Activated naive CD4-positive, alpha-beta T cell treated with anti-CD3 and anti-CD28 coated beads, Interleukin-2, amount 10 ng/mL, durations not matched to agents 7 days and 5 days (primary cell): ENCODE measurements at regions not wholly inside any gene's neighbourhood (a gene's known extent, or its start where the extent isn't known, plus 50 kb on each side); places are given as distances from the start of the nearest gene placed in this dataset.

Experiments used
- CTCF ChIA-PET: fragments of 350-600 bp; sonication (Branson Sonifier 250); formaldehyde crosslinking; loops from one replicate; lab custom pipeline; 2021; ENCODE audit warnings: antibody characterized with exemption; lab: Charles Lee
- DNase-seq: peaks from one replicate; pipeline ENCODE4 v3.0.0-alpha.2; 2020
- H3K27ac Mint-ChIP-seq: one replicate; pipeline ENCODE4 v1.8.0; 2021; ENCODE audit warnings: mild to moderate bottlenecking, moderate library complexity, mixed read lengths
- H3K27me3 Mint-ChIP-seq: one replicate; pipeline ENCODE4 v1.8.0; 2021; ENCODE audit warnings: mild to moderate bottlenecking, mixed read lengths
- H3K36me3 Mint-ChIP-seq: one replicate; pipeline ENCODE4 v1.8.0; 2021; ENCODE audit warnings: mixed read lengths
- H3K4me1 Mint-ChIP-seq: one replicate; pipeline ENCODE4 v1.8.0; 2021; ENCODE audit warnings: mixed read lengths
- H3K4me3 Mint-ChIP-seq: one replicate; pipeline ENCODE4 v1.8.0; 2021; ENCODE audit warnings: mild to moderate bottlenecking, moderate library complexity, mixed read lengths
- H3K9me3 Mint-ChIP-seq: one replicate; pipeline ENCODE4 v1.8.0; 2021; ENCODE audit warnings: mixed read lengths

DNA sequence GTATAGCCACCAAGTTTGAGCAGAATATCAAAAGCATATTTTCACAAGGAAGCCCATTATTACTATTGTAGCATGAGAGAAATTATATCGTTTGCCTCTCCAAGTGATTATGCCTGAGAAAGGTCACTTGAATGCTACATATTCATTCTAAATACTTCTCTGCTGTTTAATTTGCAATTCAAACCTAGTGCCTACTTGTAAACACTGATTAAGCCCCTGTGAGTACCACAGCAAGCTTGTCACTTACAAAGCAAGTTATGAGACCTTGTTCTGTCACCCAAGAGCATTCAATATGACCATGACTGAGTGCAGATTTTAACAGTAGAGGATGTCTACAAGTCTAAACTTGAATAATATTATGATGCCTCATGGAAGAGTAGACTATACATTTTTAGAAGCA lies 124.7 kb upstream of the SSTR1 start:
- Mint-ChIP-seq H3K27me3 (no peaks in the 10 kb centered on the region), H3K27ac (no peak overlapping the region), H3K4me1 (peaks cover 25% of the 10 kb centered on the region), H3K4me3 (no peak overlapping the region), H3K9me3 (no peaks in the 10 kb centered on the region), H3K36me3 (peaks cover 3% of the 10 kb centered on the region)
- DNase-seq: no peak
- CTCF ChIA-PET: no interaction called here

DNA sequence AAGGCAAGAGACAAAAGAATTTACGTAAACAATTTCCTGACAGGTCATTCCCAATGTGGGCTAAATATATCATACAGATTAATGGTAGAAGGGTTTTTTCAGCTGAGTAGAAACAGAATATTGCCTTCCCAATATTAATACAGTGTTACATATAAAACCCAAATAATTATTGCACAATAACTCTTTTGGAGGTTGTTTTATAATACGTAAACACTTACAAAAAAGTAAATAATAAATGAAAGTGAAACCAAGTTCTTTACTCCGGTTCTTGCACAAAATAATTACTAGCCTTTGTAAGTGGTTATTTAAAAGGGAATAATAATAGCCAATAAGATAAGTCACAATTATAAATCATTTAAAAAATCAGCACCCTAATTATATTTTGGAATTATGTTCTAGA lies 118.6 kb upstream of the SSTR1 start:
- peak overlapping the region; percentile 74 for H3K27ac Mint-ChIP-seq
- H3K4me1 Mint-ChIP-seq: peaks cover 35% of the 10 kb centered on the region
- CTCF ChIA-PET: no interaction called here
- peaks cover 15% of the 10 kb centered on the region for H3K36me3 Mint-ChIP-seq
- DNase-seq: no peak
- H3K4me3 Mint-ChIP-seq: peak overlapping the region; percentile 69
- no peaks in the 10 kb centered on the region for H3K27me3 Mint-ChIP-seq
- peaks cover 27% of the 10 kb centered on the region for H3K9me3 Mint-ChIP-seq

DNA sequence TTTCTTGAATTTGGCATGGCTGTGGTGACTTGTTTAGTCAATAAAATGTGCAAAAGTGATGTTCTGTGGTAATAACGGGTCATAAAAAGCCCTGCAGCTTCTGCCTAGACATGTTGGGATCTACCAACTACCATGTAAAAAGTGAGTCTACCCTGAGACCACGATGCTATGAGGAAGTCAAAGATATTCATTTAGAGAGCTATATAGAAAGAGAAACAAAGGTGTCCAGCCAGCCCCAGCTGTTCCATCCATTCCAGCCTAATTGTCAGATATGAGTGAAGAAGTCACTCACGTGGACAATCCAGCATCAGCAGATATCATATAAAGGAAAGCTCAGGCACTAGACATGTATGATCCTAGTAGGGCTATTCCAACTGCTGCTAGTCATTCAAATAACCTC lies 117.2 kb upstream of the SSTR1 start:
- Mint-ChIP-seq H3K4me3 (no peak overlapping the region), H3K27me3 (no peaks in the 10 kb centered on the region), H3K27ac (no peak overlapping the region), H3K36me3 (peaks cover 19% of the 10 kb centered on the region), H3K9me3 (peaks cover 38% of the 10 kb centered on the region), H3K4me1 (peaks cover 37% of the 10 kb centered on the region)
- no peak for DNase-seq
- CTCF ChIA-PET: no interaction called here

DNA sequence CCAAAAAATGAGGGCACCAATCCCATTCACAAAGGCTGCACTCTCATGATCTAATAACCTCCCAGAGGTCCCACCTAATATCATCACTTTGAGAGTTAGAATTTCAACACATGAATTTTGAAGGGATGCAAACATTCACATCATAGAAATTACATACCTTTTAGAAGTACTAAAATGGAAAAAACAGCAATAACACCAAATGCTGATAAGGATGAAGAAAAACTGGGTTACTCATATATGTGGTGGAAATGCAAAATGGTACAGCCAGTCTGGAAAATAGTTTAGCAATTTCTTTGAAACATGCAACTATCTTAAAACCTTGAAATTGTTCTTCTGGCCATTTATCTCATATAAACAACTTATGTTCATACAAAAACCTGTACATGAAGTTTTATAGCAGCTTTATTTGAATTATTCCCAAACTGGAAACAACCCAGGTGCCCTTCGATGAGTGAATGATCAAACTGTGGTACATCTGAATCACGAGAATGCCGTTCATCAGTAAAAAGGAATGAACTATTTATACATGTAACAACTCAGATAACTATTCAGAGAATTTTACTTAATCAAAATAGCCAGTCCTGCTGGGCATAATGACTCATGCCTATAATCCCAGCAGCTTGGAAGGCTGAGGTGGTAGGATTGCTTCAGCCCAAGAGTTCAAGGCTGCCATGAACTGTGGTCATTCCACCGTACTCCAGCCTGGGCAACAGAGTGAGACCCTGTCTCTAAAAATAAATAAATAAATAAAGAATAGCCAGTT lies 109.4 kb upstream of the SSTR1 start:
- Mint-ChIP-seq H3K4me3 (no peak overlapping the region), H3K36me3 (peaks cover 12% of the 10 kb centered on the region), H3K27ac (no peak overlapping the region), H3K27me3 (no peaks in the 10 kb centered on the region), H3K4me1 (peaks cover 9% of the 10 kb centered on the region), H3K9me3 (peaks cover 23% of the 10 kb centered on the region)
- no peak for DNase-seq
- CTCF ChIA-PET: no interaction called here

DNA sequence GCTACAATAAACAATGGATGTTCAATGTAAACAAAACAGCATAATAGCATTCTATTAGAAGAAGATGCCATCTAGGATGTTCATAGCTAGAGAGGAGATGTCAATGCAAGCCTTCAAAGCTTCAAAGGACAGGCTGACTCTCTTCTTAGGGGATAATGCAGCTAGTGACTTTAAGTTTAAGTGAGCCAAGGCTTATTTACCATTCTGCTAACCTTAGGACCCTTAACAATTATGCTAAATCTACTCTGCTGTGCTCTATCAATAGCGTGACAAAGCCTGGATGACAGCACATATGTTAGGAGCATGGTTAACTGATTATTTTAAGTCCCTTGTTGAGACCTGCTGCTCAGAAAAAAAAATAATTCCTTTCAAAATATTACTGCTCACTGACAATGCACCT lies 106.0 kb upstream of the SSTR1 start:
- no peak overlapping the region for H3K27ac Mint-ChIP-seq
- H3K4me1 Mint-ChIP-seq: peaks cover 11% of the 10 kb centered on the region
- no peaks in the 10 kb centered on the region for H3K27me3 Mint-ChIP-seq
- H3K36me3 Mint-ChIP-seq: no peaks in the 10 kb centered on the region
- DNase-seq: no peak
- CTCF ChIA-PET: no interaction called here
- no peak overlapping the region for H3K4me3 Mint-ChIP-seq
- peaks cover 15% of the 10 kb centered on the region for H3K9me3 Mint-ChIP-seq

DNA sequence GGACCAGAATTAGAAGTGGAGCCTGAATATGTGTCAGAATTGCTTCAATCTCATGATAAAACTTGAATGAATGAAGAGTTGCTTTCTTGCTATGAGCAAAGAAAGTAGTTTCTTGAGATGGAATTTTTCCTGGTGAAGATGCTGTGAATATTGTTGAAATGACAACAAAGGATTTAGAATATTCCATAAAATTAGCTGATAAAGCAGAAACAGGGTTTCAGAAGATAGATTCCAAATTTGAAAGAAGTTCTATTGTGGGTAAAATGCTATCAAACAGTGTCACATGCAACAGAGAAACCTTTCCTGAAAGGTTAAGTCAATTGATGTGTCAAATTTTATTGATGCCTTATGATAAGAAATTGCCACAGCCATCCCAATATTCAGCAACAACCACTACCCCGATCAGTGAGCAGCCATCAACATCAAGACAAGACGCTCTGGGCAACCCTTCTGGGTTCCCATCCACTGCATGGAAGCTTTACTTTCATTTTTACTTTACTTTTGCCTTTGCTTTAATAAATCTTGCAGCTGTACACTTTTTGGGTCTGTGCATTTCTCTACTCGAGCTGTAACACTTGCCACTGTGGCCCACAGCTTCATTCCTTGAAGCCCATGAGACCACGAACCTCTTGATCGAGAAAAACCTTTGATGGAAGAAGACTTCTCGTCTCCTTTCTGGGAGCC lies 104.0 kb upstream of the SSTR1 start:
- peaks cover 2% of the 10 kb centered on the region for H3K36me3 Mint-ChIP-seq
- DNase-seq: no peak
- CTCF ChIA-PET: no interaction called here
- H3K4me3 Mint-ChIP-seq: peak overlapping the region; percentile 61
- no peaks in the 10 kb centered on the region for H3K27me3 Mint-ChIP-seq
- peak overlapping the region; percentile 74 for H3K27ac Mint-ChIP-seq
- H3K4me1 Mint-ChIP-seq: peaks cover 15% of the 10 kb centered on the region
- peaks cover 24% of the 10 kb centered on the region for H3K9me3 Mint-ChIP-seq

DNA sequence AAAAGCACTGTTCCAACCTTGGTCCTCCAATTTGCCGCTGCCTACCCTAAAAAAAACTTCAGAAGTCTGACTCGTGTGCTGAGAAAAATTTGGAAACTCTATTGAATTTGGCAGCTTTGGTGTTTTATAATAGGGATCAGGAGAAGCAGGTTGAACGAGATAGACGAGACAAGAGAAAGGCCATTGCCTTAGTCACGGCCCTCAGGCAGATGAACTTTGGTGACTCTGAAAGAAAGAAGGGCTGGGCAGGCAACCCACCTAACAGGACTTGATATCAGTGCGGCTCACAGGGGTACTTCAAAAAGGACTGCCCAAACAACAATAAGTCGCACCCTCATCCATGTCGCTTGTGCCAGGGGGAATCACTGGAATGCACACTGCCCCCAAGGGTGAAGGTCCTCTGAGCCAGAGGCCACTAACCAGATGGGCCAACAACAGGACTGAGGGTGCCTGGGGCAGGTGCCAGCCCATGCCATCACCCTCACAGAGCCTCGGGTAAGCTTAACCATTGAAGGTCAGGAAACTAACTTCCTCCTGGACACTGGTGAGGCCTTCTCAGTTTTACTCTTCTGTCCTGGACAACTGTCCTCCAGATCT lies 102.5 kb upstream of the SSTR1 start:
- CTCF ChIA-PET: no interaction called here
- Mint-ChIP-seq H3K27me3 (no peaks in the 10 kb centered on the region), H3K9me3 (peaks cover 24% of the 10 kb centered on the region)

DNA sequence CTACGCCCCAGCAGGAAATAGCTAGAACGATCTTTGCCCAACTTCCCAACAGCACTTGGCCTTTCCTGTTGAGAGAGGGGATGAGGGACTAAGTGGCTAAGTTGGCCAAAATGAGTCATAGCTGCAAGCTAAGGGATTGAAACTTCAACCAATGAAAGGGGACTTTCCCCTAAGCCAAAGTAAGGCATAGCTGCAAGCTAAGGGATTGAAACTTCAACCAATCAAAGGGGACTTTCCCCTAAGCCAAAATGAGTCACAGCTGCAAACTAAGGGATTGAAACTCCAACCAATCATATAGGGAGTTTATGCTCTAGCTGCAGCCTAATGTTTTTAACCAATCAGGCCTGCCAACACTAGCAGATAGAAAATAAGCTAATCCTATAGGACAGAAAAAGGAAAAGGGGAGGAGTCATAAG lies 100.5 kb upstream of the SSTR1 start:
- Mint-ChIP-seq H3K4me1 (peaks cover 15% of the 10 kb centered on the region), H3K4me3 (no peak overlapping the region), H3K27ac (no peak overlapping the region), H3K36me3 (peaks cover 2% of the 10 kb centered on the region), H3K9me3 (peaks cover 21% of the 10 kb centered on the region), H3K27me3 (no peaks in the 10 kb centered on the region)
- DNase-seq: no peak
- CTCF ChIA-PET: no interaction called here

More for the DNA sequence above, 102.5 kb upstream of the SSTR1 start:
- Mint-ChIP-seq H3K4me3 (no peak overlapping the region), H3K36me3 (peaks cover 2% of the 10 kb centered on the region), H3K4me1 (peaks cover 15% of the 10 kb centered on the region), H3K27ac (no peak overlapping the region)
- DNase-seq: no peak

DNA sequence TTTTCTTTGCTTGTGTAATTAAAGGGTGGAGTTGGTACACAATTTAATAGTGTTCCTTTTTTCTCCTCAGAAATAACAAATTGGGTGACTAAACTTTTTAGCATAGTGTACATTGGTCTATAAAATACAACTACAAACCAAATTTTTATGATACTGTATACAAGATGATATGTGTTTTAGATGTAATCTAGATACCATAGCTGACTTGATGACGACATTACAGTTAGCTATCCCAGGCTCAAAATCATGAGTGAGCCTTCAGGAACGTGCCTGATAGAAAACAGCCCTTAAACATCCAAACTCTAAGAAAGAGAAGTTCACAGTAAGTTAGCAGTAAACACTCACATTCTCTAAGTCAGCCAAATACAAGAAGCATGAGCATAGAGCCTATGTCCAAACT lies 99.0 kb upstream of the SSTR1 start:
- CTCF ChIA-PET: no interaction called here
- H3K9me3 Mint-ChIP-seq: peaks cover 20% of the 10 kb centered on the region
- peaks cover 2% of the 10 kb centered on the region for H3K36me3 Mint-ChIP-seq
- no peaks in the 10 kb centered on the region for H3K27me3 Mint-ChIP-seq
- H3K27ac Mint-ChIP-seq: no peak overlapping the region
- peaks cover 12% of the 10 kb centered on the region for H3K4me1 Mint-ChIP-seq
- no peak overlapping the region for H3K4me3 Mint-ChIP-seq
- no peak for DNase-seq

DNA sequence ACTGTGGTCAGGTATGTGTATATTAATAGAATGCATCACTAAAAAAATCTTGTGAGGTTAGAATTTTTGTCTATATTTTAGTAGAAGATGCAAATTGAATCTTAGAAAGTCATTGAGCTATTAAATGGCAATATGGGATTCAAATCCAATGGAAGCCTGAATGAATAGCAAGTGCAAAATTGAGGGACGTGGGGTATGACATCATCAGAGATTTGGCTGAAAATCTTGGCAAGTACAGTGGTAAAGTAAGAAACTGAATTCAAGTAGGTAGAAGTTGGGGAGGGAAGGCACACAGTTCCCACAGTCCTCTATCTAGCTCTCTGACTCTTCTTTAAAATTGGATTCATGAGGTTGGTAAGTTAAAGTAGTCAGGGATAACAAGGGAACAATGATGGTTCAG lies 97.4 kb upstream of the SSTR1 start:
- Mint-ChIP-seq H3K27ac (no peak overlapping the region), H3K4me3 (no peak overlapping the region), H3K27me3 (no peaks in the 10 kb centered on the region), H3K9me3 (peaks cover 16% of the 10 kb centered on the region), H3K4me1 (peaks cover 4% of the 10 kb centered on the region), H3K36me3 (peaks cover 2% of the 10 kb centered on the region)
- CTCF ChIA-PET: no interaction called here
- no peak for DNase-seq

DNA sequence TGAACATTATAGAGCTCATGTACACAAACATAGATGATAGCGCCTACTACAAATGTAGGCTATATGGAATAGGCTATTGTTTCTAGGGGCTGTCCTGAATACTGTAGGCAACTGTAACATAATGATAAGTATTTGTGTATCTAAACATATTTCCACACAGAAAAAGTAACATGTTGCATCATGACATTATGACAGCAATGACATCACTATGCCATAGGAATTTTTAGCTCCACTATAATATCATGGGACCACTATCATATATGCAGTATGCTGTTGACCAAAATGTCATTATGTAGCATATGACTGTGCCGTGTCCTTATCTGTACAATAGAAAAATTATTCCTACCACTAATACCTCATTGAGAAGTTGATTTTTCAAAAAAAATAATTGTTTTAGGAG lies 96.7 kb upstream of the SSTR1 start:
- CTCF ChIA-PET: no interaction called here
- Mint-ChIP-seq H3K4me3 (no peak overlapping the region), H3K27ac (no peak overlapping the region), H3K4me1 (peaks cover 4% of the 10 kb centered on the region), H3K27me3 (no peaks in the 10 kb centered on the region), H3K9me3 (peaks cover 15% of the 10 kb centered on the region), H3K36me3 (peaks cover 2% of the 10 kb centered on the region)
- DNase-seq: no peak

DNA sequence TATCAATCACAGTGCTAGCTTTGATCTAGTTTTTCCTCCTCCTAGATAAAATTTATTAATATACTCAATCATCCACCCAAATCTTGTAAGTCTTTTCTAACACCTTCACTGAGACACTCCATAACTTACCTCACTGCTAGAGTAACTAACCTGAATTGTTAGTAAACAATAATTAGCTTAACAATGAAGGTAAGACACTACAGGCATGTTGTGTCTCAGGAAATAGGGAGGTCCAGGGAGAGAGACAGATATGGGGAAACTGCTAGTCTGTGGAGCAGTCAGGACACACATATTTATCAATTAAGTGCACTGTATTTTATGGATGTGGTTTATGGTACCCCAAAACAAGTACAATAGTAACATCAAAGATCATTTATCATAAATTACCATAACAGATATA lies 94.2 kb upstream of the SSTR1 start:
- Mint-ChIP-seq H3K4me1 (no peaks in the 10 kb centered on the region), H3K27me3 (no peaks in the 10 kb centered on the region), H3K36me3 (no peaks in the 10 kb centered on the region), H3K4me3 (no peak overlapping the region), H3K9me3 (no peaks in the 10 kb centered on the region), H3K27ac (no peak overlapping the region)
- CTCF ChIA-PET: no interaction called here
- no peak for DNase-seq

DNA sequence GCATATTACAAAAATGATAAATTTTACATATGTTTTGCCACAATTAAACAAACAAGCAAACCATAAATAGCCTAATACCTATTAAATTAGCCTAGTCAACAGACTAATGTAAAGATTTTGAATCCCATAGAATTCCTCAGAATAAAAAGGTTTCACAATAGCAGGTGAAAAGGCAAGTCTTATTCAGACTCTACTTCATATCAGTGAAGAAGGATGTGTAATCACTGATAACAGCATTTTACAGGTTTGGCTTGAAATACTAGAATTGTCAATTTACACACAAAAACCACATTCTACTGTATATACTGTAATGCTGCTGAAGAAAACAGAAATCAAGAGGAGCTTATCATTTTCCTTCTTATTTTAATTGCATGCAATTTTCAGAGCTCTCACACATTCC lies 90.8 kb upstream of the SSTR1 start:
- CTCF ChIA-PET: no interaction called here
- DNase-seq: no peak
- peaks cover 7% of the 10 kb centered on the region for H3K4me1 Mint-ChIP-seq
- peaks cover 4% of the 10 kb centered on the region for H3K9me3 Mint-ChIP-seq
- no peak overlapping the region for H3K4me3 Mint-ChIP-seq
- no peak overlapping the region for H3K27ac Mint-ChIP-seq
- H3K36me3 Mint-ChIP-seq: no peaks in the 10 kb centered on the region
- no peaks in the 10 kb centered on the region for H3K27me3 Mint-ChIP-seq

DNA sequence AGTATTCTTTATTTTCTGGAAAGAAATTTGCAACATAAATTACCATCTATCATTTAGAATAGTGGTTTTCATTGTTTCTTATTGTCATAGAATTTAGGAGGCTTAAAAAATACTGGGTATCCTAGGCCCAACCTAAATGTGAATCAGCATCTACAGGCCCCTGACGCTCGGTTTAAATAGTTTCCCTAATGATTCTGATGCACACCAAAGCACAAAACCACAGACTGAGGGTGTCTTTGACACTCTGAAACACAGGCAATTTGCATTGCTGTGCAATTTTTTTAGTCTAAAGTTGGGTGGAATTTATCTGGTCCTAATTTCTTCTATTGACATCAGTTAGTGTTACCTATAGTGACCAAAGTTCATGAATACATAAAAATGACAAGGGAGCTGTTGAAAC lies 87.6 kb upstream of the SSTR1 start:
- no peaks in the 10 kb centered on the region for H3K36me3 Mint-ChIP-seq
- no peak overlapping the region for H3K4me3 Mint-ChIP-seq
- no peaks in the 10 kb centered on the region for H3K27me3 Mint-ChIP-seq
- no peak overlapping the region for H3K27ac Mint-ChIP-seq
- H3K4me1 Mint-ChIP-seq: peaks cover 7% of the 10 kb centered on the region
- DNase-seq: no peak
- H3K9me3 Mint-ChIP-seq: peaks cover 4% of the 10 kb centered on the region
- CTCF ChIA-PET: no interaction called here
